ENCODE measurements at regions not wholly inside any gene's neighbourhood (a gene's known extent, or its start where the extent isn't known, plus 50 kb on each side); places are given as distances from the start of the nearest gene placed in this dataset.

DNA sequence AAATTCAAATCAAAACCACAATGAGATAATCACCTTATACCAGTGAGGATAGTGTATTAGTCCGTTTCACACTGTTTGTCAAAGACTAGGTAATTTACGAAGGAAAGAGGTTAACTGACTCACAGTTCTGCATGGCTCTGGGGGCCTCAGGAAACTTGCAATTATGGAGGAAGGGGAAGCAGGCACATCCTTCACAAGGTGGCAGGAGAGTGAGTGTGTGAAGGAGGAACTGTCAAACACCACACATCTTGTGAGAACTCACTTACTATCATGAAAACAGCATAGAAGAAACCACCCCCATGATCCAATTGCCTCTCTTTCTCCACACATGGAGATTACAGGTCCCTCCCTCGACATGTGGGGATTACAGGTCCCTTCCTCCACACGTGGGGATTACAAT, 54.7 kb upstream of the TRPC5 start:
- TF ChIP-seq, protein P1, sequence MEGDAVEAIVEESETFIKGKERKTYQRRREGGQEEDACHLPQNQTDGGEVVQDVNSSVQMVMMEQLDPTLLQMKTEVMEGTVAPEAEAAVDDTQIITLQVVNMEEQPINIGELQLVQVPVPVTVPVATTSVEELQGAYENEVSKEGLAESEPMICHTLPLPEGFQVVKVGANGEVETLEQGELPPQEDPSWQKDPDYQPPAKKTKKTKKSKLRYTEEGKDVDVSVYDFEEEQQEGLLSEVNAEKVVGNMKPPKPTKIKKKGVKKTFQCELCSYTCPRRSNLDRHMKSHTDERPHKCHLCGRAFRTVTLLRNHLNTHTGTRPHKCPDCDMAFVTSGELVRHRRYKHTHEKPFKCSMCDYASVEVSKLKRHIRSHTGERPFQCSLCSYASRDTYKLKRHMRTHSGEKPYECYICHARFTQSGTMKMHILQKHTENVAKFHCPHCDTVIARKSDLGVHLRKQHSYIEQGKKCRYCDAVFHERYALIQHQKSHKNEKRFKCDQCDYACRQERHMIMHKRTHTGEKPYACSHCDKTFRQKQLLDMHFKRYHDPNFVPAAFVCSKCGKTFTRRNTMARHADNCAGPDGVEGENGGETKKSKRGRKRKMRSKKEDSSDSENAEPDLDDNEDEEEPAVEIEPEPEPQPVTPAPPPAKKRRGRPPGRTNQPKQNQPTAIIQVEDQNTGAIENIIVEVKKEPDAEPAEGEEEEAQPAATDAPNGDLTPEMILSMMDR (IDR thresholded peaks at IDR 0.05) = no peak
- TF ChIP-seq POLR2A (IDR thresholded peaks at IDR 0.05) = no peak
